NCI-H1694 treated with DMSO at 0.1 percent for 48 hours (cell line): ENCODE measurements at regions not wholly inside any gene's neighbourhood (a gene's known extent, or its start where the extent isn't known, plus 50 kb on each side); places are given as distances from the start of the nearest gene placed in this dataset.
A peak's percentile ranks its signal among the peaks of the same experiment; 100 is the strongest.
"Not testable (repeated sequence)": the region's sequence is repeated elsewhere in the genome, so short reads cannot be mapped to it uniquely, and the experiment has no call there.

Source experiments
- DNase-seq: peaks from one replicate; lab custom pipeline; 2025; lab: John Stamatoyannopoulos, UW

DNA sequence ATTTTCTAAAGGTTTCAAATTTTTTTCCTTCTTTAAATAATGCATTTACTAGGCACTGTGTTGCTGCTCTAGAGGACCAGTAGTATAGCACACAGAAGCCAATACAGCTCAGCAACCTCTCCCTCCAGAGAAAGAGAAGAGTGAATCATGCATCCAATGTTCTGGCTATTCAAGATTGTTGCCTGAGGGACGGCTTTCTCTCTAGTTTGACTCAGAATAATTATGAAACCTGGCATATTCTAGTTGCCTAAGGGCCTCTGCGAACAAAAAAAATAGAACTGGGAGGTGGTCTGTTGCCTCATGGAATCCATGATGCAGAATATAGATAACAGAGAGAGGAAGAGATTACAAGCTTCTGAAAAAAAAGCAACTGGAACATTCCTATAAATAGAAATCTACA is 1233.3 kb upstream of the PABPC4L start:
- DNase-seq: no peak

DNA sequence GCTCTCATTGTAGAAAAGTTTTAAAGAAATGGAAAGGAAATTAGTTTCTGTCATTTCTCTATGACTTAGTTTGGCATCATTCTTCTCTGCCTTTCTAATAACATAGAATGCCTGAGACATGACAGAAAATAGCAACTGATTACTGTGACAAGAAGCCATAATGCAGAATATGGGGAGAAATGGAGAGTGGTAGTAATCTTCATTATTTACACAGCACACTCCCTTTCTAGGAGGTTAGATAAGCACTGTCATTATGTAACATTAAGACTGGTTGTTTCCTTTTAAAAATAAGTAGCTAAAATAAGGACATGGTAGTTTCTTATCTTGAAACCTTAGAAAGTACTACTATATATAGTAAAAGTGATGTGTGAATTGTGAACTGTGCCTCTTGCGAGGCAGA is 1227.9 kb upstream of the PABPC4L start:
- DNase-seq: no peak

DNA sequence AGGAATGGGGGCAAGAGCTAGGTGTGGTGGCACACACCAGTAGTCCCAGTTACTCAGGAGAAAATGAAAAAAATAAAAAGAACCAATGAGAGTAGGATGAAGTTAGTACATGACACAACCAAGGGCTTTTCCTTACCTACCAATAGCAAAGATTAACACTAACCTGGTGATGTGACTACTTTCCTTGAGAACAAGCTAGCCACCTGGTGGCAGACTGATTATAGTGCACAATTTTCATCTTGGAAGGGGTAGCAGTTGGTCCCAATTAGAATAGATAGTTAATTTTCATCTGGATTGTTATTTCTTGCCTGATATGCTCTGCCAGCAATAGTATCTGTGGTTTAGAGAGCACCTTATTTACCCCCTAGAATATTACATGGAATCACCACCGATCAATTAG is 1216.8 kb upstream of the PABPC4L start:
- DNase-seq: peak; percentile 7

DNA sequence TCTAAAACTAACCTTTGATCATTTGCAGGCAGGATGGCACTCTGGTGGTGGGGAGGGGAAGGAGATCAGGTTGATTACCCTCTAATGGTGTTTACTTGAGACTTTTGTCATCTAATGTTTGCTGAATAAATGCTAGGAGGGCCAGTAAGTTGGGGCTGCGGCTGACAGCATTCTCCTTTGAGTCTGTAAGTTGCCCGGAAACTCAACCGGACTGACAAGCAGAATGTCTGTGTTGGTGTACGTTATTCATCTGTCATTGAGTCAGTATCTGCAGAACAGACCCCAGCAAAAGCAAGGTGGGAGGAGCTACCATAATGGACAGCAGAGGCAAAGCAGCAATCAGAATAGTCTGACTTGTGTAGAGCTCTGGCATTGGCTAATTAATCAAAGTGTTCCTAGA is 1210.6 kb upstream of the PABPC4L start:
- no peak for DNase-seq

- no peak for DNase-seq
Measured at GRCh38 chr4:135411251-135411650, 1209.7 kb upstream of the PABPC4L start.

DNA sequence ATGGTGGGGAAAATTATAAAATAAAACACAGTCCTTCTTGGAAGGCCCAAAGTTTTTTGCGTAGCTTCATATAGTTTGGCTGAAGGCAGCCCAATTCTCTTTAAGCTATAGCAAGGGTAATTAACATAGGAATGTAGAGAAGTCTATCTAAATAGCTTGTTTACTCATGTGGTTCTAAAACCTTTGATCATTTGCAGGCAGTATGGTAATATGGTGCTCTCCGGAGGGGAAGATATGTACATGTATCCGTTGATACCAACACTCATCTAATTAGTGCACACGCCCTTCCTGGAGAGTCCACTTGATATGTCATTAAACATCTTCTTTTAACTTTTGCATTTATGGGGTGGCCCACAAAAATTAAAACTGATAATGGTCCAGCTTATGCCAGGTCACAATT is 1207.7 kb upstream of the PABPC4L start:
- not testable (repeated sequence) for DNase-seq

DNA sequence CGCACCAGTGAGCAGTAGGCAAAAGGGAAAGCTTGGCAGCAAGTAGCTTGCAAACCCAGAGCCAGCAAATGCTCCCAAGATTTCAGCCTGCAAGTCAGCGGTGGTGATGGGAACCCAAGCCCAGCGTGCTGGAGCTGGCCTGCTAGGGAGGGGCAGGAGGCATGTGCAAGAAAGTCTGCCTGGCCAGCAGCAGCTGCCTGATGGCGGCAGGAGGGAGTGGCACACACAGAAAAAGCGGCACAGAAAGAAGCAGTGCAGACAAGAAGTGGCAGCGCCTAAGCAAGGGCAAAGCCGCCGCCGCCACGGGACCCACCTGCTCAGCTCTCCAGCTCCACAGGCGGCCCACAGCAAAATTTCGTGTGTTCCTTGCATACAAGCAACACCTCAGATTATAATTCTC is 1206.5 kb upstream of the PABPC4L start:
- no peak for DNase-seq

- DNase-seq: not testable (repeated sequence)
Measured at GRCh38 chr4:135406597-135406996, 1205.0 kb upstream of the PABPC4L start.

DNA sequence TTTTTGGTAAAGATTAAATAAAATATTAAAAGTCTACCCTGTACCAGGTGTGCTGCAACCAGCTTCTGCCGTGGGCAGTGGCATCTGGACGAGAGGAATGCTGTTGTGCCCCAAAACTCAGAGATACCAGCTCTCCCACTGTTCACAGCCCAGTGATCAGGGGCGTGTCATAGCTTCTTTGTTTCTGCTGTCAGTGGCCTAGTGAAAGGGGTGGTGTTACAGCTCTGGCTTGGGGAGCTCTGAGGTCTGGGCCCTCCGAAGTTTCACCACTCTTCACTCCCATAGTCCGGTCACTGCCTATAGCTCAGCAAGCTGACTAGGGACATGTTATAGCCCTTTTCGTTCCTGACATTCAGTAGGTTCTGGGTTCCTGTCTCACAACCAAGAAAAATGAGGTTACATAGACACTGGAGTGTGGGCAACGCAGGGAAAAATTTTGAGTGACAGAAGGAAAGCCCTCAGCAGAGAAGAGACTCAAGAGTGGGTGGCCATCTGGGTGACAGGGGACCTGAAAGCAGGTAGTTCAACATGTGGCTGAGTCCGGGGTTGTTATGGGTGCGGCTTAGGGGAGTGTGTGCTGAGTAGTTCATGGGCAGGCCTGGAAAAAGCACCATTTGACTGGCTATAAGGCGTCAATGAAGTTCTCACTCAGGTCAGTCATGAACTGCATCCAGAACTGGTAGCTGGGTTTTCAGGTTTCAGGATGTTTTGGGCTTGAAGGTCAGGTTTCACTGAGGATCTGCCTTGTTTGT is 1184.4 kb upstream of the PABPC4L start:
- DNase-seq: no peak

- no peak for DNase-seq
Measured at GRCh38 chr4:135383356-135384288, 1182.0 kb upstream of the PABPC4L start.

DNA sequence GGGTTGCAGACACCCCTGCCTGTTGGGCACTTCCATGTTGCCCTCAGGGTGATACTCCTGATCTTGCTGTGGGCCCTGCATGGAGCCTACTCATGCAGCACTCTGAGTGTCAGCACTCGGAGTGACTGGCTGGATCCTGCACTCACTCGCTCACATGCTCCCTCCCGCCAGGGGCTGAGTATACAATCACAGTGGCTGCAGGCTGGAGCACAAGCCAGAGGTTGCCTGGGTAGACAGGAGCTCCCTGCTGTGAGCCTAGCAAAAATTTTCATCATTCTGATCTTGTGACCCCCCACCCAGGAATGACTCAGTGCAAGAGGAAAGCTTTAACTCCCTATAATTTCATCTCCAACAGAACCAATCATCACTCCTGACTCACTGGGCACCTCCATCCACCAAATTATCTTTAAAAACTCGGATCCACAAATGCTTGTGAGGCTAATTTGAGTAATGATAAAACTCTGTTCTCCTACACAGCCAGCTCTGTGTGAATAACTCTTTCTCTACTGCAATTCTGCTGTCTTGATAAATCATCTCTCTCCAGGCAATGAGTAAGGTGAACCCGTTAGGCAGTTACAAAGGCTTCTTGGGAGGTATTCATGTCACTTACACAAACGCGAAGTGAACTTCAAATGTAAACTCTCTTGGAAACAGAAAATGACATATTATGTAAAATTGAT is 1180.8 kb upstream of the PABPC4L start:
- no peak for DNase-seq

GRCh38 chr4:135372131-135372530 is 1170.5 kb upstream of the PABPC4L start:
- no peak for DNase-seq

DNA sequence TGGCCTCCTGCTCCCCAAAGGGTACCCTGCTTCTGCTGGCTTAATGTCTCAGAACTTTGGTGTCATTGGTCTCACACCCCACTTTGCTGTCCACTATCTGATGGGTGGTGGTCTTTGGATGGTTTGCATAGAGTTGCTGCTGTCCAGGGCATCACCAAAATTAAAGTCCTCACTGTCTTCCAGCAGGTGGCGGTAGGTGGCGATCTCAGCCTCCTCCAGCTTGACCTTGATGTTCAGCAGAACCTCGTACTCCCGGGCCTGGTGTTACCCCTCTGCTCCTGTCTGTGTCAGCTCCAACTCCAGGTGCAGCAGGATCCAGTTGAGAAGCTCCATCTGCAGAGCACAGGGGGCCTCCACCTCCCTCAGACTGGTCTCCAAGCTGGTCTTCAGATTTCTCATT is 1169.5 kb upstream of the PABPC4L start:
- DNase-seq: no peak

- DNase-seq: no peak
Measured at GRCh38 chr4:135368831-135369230, 1167.2 kb upstream of the PABPC4L start.

- no peak for DNase-seq
Measured at GRCh38 chr4:135365065-135365464, 1163.5 kb upstream of the PABPC4L start.

- no peak for DNase-seq
Measured at GRCh38 chr4:135359128-135359527, 1157.5 kb upstream of the PABPC4L start.

GRCh38 chr4:135357091-135357490 is 1155.5 kb upstream of the PABPC4L start:
- no peak for DNase-seq

DNA sequence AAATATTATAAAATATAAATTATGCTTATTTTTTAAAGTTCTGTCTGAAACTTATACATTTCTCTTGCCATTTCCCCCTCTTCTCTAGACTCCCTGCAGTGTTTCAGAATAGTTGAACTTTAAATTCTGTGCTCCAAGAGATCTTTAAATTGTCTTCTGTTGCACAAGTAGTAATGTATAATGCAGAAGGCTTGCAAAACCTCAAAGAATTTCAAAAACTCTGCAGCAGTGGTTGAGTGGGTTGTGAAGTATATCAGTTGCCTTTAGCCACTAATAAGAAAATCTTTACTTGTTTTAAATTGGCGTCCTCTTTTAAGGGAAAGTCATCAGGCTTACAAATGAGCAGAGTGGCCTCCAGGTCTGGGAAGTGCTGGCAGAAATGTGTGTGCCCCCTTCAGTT is 1153.3 kb upstream of the PABPC4L start:
- DNase-seq: no peak

DNA sequence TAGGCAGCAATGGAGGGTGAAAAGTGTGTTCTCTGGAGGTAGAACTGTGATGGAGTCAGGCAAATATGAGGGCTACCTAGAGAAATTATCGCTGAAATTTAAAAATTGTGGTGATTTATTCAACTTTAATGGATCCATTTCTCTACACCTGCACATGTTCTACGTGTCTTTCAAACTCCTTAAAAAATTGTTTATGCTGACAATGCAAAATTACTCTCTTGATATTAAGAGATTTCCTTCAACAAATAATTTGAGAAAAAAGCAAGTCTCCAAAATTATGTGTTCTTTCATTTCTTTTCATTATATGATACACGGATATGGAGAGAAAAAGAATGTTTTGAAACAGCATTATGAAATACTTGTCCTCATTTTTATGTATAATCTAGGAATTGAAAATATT is 1151.4 kb upstream of the PABPC4L start:
- DNase-seq: no peak

- no peak for DNase-seq
Measured at GRCh38 chr4:135344492-135344891, 1142.9 kb upstream of the PABPC4L start.

- DNase-seq: no peak
Measured at GRCh38 chr4:135338181-135338580, 1136.6 kb upstream of the PABPC4L start.

DNA sequence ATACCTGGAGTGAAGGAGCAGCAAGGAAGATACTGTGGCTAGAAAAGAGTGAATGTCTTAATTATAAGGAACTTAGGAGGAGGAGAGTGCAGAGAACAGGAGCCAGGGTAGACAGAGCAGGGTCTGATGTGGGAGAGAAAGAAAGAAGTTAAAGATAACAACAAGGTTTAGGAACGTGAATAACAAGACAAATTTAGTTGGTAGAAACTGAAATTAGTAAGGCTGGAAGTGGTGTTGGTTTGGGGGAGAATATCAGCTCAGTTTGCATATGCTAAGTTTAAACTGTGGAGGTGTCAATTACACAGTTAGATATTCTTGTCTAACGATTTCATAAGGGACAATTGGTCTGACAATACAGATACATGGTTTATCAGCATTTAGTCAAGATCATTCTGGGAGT is 1123.7 kb upstream of the PABPC4L start:
- DNase-seq: no peak

DNA sequence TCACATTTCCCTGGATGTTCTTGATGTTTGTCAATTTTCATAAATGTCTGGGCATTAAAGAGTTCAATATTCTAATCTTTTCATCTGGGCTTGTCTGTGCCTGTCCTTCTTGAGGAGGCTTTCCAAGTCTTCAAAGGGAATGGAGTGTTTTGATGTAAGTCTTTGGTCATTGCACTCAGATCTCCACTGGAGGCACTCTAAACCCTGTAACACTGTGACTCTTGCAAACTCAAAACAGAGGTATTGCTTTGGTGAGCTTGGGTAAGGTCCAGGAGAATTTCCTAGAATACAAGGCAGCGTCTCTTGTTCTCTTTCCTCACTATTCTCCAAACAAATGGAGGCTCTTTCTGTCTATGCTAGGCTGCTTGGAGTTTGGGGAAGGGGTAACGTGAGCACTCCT is 1118.1 kb upstream of the PABPC4L start:
- no peak for DNase-seq
